GM06990 (cell line): ENCODE measurements at regions not wholly inside any gene's neighbourhood (a gene's known extent, or its start where the extent isn't known, plus 50 kb on each side); places are given as distances from the start of the nearest gene placed in this dataset.

Experiments used
- DNase-seq: peaks from one replicate; pipeline ENCODE4 v3.0.0-alpha.2; 2011; ENCODE audit not compliant: insufficient read length; ENCODE audit errors: extremely low read depth
- H3K27me3 ChIP-seq: replicated peaks from 2 replicates; pipeline ENCODE4 v1.6.0; 2011; ENCODE audit warnings: low read length; ENCODE audit not compliant: control insufficient read depth, insufficient read depth
- H3K36me3 ChIP-seq: 2 replicates; pipeline ENCODE4 v1.5.1; 2011; ENCODE audit warnings: low read length; ENCODE audit not compliant: control insufficient read depth, insufficient read depth
- H3K4me3 ChIP-seq: replicated peaks from 2 replicates; pipeline ENCODE4 v1.5.1; 2011; ENCODE audit warnings: low read depth, mild to moderate bottlenecking, control low read depth, low read length
- CTCF ChIP-seq: IDR thresholded peaks from 2 replicates; pipeline ENCODE4 v1.5.1; 2011; ENCODE audit warnings: low read length, control low read depth, mild to moderate bottlenecking, inconsistent platforms; ENCODE audit not compliant: insufficient read depth, poor library complexity, severe bottlenecking

DNA sequence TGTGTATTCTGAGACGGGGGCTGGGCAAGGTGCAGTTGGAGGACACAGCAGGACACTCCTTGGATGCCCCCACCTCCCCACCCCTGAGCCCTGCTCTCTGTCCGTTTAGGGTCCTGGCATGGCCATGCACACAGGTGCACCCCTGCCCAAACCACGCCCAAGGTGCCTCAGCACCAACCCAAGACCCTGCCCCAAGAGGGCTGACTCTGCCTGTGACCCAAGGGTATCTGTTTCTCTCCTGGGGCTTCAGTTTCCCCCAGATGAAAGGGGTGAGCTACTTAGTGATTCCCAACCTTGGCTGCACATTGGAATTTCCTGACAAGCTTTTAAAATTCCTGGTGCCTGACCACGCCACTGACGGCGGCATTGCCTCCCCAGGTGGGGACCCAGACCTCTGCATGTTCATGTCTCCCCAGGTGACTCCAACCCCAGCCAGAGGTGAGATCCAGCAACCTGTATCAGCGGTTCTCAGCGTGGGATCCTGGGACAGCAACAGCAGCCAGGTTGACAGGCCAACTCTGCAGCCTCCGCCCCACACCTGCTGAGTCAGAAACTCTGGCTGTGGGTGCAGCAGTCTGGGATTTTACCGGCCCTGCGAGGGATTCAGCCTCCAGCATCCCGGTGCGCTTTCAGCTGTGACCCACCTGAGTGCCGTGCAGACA, 483.4 kb downstream of the NPHP4 start:
- Histone ChIP-seq H3K36me3 (no peaks in the 10 kb centered on the region), H3K27me3 (no peaks in the 10 kb centered on the region; the same call in 1 of the 2 replicates), H3K4me3 (no peak overlapping the region)
- no peak for DNase-seq
- TF ChIP-seq CTCF: no peak

- no peak for DNase-seq
- H3K4me3 ChIP-seq: no peak overlapping the region
- no peaks in the 10 kb centered on the region; the same call in 1 of the 2 replicates for H3K27me3 ChIP-seq
- no peaks in the 10 kb centered on the region for H3K36me3 ChIP-seq
- no peak for TF ChIP-seq CTCF
Measured at GRCh38 chr1:5507340-5507739, 484.9 kb downstream of the NPHP4 start.

DNA sequence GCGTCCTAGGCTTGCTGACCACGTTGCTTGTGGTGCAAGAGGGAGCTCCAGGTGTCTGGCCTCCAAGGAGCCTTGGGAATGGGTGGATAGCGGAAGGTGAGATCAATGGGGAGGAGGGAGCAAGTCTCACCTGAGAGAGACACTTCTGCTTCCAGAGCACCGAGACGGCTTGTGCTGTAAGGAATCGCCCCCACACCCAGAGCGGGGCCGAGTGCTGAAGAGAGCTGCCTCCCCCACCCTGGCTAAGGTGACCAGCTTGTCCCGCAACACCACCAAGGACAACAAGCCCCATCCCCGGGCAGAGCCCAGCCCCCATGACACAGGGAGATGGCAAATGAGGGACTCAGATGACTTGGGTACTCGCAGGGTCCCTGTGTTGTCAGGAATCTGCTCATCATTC, 485.6 kb downstream of the NPHP4 start:
- H3K4me3 ChIP-seq: no peak overlapping the region
- no peaks in the 10 kb centered on the region; the same call in 1 of the 2 replicates for H3K27me3 ChIP-seq
- no peaks in the 10 kb centered on the region for H3K36me3 ChIP-seq
- DNase-seq: no peak
- no peak for TF ChIP-seq CTCF

DNA sequence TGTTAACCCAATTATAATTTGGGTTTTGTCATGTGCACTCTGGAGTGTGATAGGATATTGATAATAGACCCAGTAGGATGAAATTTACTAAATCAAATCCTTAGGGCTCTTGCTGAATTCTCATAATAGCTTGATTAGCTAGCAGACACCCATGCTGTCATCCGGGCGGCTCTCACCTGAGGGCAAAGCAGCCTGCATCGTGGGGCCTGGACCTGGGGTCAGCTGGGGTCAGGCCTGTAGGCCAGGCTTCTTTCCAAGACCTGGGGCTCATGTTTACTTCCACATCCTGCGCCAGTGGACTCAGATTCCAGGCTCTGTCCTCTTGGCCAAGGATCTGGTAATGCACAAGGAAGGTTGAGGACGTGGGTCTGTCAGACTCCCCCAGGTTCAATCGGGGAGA, 486.3 kb downstream of the NPHP4 start:
- H3K4me3 ChIP-seq: no peak overlapping the region
- no peaks in the 10 kb centered on the region for H3K27me3 ChIP-seq
- no peaks in the 10 kb centered on the region for H3K36me3 ChIP-seq
- TF ChIP-seq CTCF: no peak
- no peak for DNase-seq

GRCh38 chr1:5504364-5504740, 487.9 kb downstream of the NPHP4 start:
- Histone ChIP-seq H3K4me3 (no peak overlapping the region), H3K36me3 (no peaks in the 10 kb centered on the region), H3K27me3 (no peaks in the 10 kb centered on the region)
- no peak for DNase-seq
- no peak for TF ChIP-seq CTCF
